NAMALWA (cell line): ENCODE measurements at regions not wholly inside any gene's neighbourhood (a gene's known extent, or its start where the extent isn't known, plus 50 kb on each side); places are given as distances from the start of the nearest gene placed in this dataset.
"Not testable (repeated sequence)": the region's sequence is repeated elsewhere in the genome, so short reads cannot be mapped to it uniquely, and the experiment has no call there.

ENCODE experiments used
- DNase-seq: peaks from one replicate; pipeline ENCODE4 v3.0.0-alpha.2; 2015; ENCODE audit warnings: low spot score

- no peak for DNase-seq
These were observed 677.6 kb downstream of the BCL11A start for GRCh38 chr2:59875836-59876235.

GRCh38 chr2:59874971-59875755 lies 678.3 kb downstream of the BCL11A start:
- DNase-seq: no peak

GRCh38 chr2:59874361-59874760 lies 679.1 kb downstream of the BCL11A start:
- DNase-seq: no peak

GRCh38 chr2:59871830-59872229 lies 681.6 kb downstream of the BCL11A start:
- no peak for DNase-seq

GRCh38 chr2:59868981-59869380 lies 684.5 kb downstream of the BCL11A start:
- DNase-seq: no peak

- DNase-seq: no peak
These were observed 687.0 kb downstream of the BCL11A start for GRCh38 chr2:59866436-59866835.

GRCh38 chr2:59858540-59858939 lies 694.9 kb downstream of the BCL11A start:
- no peak for DNase-seq

GRCh38 chr2:59857109-59857508 lies 696.3 kb downstream of the BCL11A start:
- no peak for DNase-seq

- no peak for DNase-seq
These were observed 697.1 kb downstream of the BCL11A start for GRCh38 chr2:59856391-59856790.

- no peak for DNase-seq
These were observed 700.4 kb downstream of the BCL11A start for GRCh38 chr2:59853032-59853431.

GRCh38 chr2:59851836-59852475 lies 701.5 kb downstream of the BCL11A start:
- DNase-seq: no peak

- DNase-seq: peak; percentile 34
These were observed 702.9 kb downstream of the BCL11A start for GRCh38 chr2:59850554-59850953.

GRCh38 chr2:59833941-59834340 lies 719.5 kb downstream of the BCL11A start:
- no peak for DNase-seq

GRCh38 chr2:59830601-59831000 lies 722.9 kb downstream of the BCL11A start:
- no peak for DNase-seq

GRCh38 chr2:59827677-59828076 lies 725.8 kb downstream of the BCL11A start:
- no peak for DNase-seq

GRCh38 chr2:59826177-59826576 lies 727.3 kb downstream of the BCL11A start:
- DNase-seq: no peak

GRCh38 chr2:59824314-59824713 lies 729.1 kb downstream of the BCL11A start:
- no peak for DNase-seq

- no peak for DNase-seq
These were observed 737.4 kb downstream of the BCL11A start for GRCh38 chr2:59816075-59816474.

- DNase-seq: not testable (repeated sequence)
These were observed 743.2 kb downstream of the BCL11A start for GRCh38 chr2:59810283-59810682.

GRCh38 chr2:59806486-59806885 lies 747.0 kb downstream of the BCL11A start:
- no peak for DNase-seq

- DNase-seq: no peak
These were observed 748.7 kb downstream of the BCL11A start for GRCh38 chr2:59804732-59805131.

GRCh38 chr2:59803586-59803985 lies 749.9 kb downstream of the BCL11A start:
- DNase-seq: no peak

GRCh38 chr2:59798687-59799232 lies 754.7 kb downstream of the BCL11A start:
- no peak for DNase-seq
